ENCODE measurements at regions not wholly inside any gene's neighbourhood (a gene's known extent, or its start where the extent isn't known, plus 50 kb on each side); places are given as distances from the start of the nearest gene placed in this dataset.

DNA sequence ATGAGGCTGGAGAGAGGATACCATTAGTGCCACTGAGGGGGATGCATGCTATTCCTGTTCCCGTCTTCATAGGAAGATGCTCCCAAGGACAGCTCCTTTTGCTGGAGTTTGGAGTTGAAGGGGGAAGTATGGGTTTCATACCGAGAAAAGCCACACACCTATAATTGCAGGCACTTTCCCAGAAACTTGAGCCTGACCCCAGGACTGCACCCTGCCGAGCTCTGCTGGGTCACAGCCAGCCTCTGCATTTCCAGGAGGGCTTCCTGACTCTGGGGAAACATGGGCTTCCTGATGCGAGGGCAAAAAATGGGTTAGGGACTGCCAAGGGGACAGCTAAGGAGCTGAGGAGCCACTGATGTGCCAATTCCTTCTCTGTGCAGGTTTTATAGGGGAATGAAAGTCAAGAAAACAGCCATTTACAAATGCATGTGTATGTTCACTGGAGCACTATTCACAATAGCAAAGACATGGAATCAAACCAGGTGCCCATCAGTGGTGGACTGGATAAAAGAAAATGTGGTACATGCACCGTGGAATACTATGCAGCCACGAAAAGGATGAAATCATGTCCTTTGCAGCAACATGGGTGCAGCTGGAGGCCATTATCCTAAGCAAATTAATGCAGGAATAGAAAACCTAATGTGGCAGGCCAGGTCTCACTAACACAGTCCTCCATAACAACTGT is 104.5 kb downstream of the ACAA2 start:
- no peak for ATAC-seq
- Histone ChIP-seq H3K27me3 (ENCODE audit: insufficient read depth) (no peaks in the 10 kb centered on the region), H3K36me3 (ENCODE audit: insufficient read depth) (no peaks in the 10 kb centered on the region), H3K79me2 (replicated peaks; ENCODE audit: insufficient read depth) (no peaks in the 10 kb centered on the region), H3K27ac (ENCODE audit: low read depth) (no peak overlapping the region), H3F3A (replicated peaks; ENCODE audit: low read depth) (no peaks in the 10 kb centered on the region), H3K4me2 (no peak overlapping the region), H3K4me3 (no peak overlapping the region), H3K9me2 (ENCODE audit: insufficient read depth) (no peaks in the 10 kb centered on the region), H2AFZ (no peak overlapping the region), H4K20me1 (replicated peaks; ENCODE audit: insufficient read depth) (no peaks in the 10 kb centered on the region), H3K4me1 (ENCODE audit: insufficient read depth) (no peaks in the 10 kb centered on the region)
- Mint-ChIP-seq H3K9me3 (no peaks in the 10 kb centered on the region; the same call in 2 of the 3 replicates), H3K27me3 (ENCODE audit: insufficient read depth, low read depth, poor library complexity) (peaks cover 4% of the 10 kb centered on the region), H3K27ac (no peak overlapping the region), H3K4me1 (no peaks in the 10 kb centered on the region), H3K4me3 (no peak overlapping the region), H3K36me3 (ENCODE audit: low read depth) (no peaks in the 10 kb centered on the region)
- TF ChIP-seq JUNB (IDR thresholded peaks at IDR 0.05; ENCODE audit: unreplicated experiment) (no peak), POLR2AphosphoS5 (IDR thresholded peaks at IDR 0.05; ENCODE audit: low read depth) (no peak), ZNF114 (CRISPR knock-in tag; IDR thresholded peaks at IDR 0.05) (no peak), EZH2phosphoT487 (IDR thresholded peaks at IDR 0.05; ENCODE audit: unreplicated experiment) (no peak), EZH2 (IDR thresholded peaks at IDR 0.05; ENCODE audit: low read depth, unreplicated experiment) (no peak), CREB1 (CRISPR knock-in tag; IDR thresholded peaks at IDR 0.05; ENCODE audit: low read depth) (no peak)
- no peak for DNase-seq (ENCODE audit: low spot score)

GRCh38 chr18:49707599-49707998 is 105.7 kb downstream of the ACAA2 start:
- Histone ChIP-seq H3K4me3 (no peak overlapping the region), H3K4me1 (ENCODE audit: insufficient read depth) (no peaks in the 10 kb centered on the region), H3K27me3 (ENCODE audit: insufficient read depth) (no peaks in the 10 kb centered on the region), H3K36me3 (ENCODE audit: insufficient read depth) (no peaks in the 10 kb centered on the region), H3K9me2 (ENCODE audit: insufficient read depth) (no peaks in the 10 kb centered on the region), H4K20me1 (replicated peaks; ENCODE audit: insufficient read depth) (no peaks in the 10 kb centered on the region), H3K27ac (ENCODE audit: low read depth) (no peak overlapping the region), H3K79me2 (replicated peaks; ENCODE audit: insufficient read depth) (no peaks in the 10 kb centered on the region), H3K4me2 (no peak overlapping the region), H3F3A (replicated peaks; ENCODE audit: low read depth) (no peaks in the 10 kb centered on the region), H2AFZ (no peak overlapping the region)
- no peak for ATAC-seq
- H3K36me3 Mint-ChIP-seq (ENCODE audit: low read depth), result no peaks in the 10 kb centered on the region
- no peaks in the 10 kb centered on the region; the same call in 2 of the 3 replicates for H3K9me3 Mint-ChIP-seq
- no peaks in the 10 kb centered on the region for H3K4me1 Mint-ChIP-seq
- peaks cover 4% of the 10 kb centered on the region for H3K27me3 Mint-ChIP-seq (ENCODE audit: insufficient read depth, low read depth, poor library complexity)
- no peak overlapping the region for H3K27ac Mint-ChIP-seq
- no peak overlapping the region for H3K4me3 Mint-ChIP-seq
- DNase-seq (ENCODE audit: low spot score), result no peak
- no peak for TF ChIP-seq JUNB (IDR thresholded peaks at IDR 0.05; ENCODE audit: unreplicated experiment)
- TF ChIP-seq, protein P1, sequence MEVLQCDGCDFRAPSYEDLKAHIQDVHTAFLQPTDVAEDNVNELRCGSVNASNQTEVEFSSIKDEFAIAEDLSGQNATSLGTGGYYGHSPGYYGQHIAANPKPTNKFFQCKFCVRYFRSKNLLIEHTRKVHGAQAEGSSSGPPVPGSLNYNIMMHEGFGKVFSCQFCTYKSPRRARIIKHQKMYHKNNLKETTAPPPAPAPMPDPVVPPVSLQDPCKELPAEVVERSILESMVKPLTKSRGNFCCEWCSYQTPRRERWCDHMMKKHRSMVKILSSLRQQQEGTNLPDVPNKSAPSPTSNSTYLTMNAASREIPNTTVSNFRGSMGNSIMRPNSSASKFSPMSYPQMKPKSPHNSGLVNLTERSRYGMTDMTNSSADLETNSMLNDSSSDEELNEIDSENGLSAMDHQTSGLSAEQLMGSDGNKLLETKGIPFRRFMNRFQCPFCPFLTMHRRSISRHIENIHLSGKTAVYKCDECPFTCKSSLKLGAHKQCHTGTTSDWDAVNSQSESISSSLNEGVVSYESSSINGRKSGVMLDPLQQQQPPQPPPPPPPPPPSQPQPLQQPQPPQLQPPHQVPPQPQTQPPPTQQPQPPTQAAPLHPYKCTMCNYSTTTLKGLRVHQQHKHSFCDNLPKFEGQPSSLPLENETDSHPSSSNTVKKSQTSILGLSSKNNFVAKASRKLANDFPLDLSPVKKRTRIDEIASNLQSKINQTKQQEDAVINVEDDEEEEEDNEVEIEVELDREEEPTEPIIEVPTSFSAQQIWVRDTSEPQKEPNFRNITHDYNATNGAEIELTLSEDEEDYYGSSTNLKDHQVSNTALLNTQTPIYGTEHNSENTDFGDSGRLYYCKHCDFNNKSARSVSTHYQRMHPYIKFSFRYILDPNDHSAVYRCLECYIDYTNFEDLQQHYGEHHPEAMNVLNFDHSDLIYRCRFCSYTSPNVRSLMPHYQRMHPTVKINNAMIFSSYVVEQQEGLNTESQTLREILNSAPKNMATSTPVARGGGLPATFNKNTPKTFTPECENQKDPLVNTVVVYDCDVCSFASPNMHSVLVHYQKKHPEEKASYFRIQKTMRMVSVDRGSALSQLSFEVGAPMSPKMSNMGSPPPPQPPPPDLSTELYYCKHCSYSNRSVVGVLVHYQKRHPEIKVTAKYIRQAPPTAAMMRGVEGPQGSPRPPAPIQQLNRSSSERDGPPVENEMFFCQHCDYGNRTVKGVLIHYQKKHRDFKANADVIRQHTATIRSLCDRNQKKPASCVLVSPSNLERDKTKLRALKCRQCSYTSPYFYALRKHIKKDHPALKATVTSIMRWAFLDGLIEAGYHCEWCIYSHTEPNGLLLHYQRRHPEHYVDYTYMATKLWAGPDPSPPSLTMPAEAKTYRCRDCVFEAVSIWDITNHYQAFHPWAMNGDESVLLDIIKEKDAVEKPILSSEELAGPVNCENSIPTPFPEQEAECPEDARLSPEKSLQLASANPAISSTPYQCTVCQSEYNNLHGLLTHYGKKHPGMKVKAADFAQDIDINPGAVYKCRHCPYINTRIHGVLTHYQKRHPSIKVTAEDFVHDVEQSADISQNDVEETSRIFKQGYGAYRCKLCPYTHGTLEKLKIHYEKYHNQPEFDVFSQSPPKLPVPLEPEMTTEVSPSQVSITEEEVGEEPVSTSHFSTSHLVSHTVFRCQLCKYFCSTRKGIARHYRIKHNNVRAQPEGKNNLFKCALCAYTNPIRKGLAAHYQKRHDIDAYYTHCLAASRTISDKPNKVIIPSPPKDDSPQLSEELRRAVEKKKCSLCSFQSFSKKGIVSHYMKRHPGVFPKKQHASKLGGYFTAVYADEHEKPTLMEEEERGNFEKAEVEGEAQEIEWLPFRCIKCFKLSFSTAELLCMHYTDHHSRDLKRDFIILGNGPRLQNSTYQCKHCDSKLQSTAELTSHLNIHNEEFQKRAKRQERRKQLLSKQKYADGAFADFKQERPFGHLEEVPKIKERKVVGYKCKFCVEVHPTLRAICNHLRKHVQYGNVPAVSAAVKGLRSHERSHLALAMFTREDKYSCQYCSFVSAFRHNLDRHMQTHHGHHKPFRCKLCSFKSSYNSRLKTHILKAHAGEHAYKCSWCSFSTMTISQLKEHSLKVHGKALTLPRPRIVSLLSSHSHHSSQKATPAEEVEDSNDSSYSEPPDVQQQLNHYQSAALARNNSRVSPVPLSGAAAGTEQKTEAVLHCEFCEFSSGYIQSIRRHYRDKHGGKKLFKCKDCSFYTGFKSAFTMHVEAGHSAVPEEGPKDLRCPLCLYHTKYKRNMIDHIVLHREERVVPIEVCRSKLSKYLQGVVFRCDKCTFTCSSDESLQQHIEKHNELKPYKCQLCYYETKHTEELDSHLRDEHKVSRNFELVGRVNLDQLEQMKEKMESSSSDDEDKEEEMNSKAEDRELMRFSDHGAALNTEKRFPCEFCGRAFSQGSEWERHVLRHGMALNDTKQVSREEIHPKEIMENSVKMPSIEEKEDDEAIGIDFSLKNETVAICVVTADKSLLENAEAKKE (CRISPR knock-in tag; IDR thresholded peaks at IDR 0.05), result no peak
- no peak for TF ChIP-seq POLR2AphosphoS5 (IDR thresholded peaks at IDR 0.05; ENCODE audit: low read depth)
- TF ChIP-seq ETS1 (IDR thresholded peaks at IDR 0.05), result no peak
- TF ChIP-seq, protein P2, sequence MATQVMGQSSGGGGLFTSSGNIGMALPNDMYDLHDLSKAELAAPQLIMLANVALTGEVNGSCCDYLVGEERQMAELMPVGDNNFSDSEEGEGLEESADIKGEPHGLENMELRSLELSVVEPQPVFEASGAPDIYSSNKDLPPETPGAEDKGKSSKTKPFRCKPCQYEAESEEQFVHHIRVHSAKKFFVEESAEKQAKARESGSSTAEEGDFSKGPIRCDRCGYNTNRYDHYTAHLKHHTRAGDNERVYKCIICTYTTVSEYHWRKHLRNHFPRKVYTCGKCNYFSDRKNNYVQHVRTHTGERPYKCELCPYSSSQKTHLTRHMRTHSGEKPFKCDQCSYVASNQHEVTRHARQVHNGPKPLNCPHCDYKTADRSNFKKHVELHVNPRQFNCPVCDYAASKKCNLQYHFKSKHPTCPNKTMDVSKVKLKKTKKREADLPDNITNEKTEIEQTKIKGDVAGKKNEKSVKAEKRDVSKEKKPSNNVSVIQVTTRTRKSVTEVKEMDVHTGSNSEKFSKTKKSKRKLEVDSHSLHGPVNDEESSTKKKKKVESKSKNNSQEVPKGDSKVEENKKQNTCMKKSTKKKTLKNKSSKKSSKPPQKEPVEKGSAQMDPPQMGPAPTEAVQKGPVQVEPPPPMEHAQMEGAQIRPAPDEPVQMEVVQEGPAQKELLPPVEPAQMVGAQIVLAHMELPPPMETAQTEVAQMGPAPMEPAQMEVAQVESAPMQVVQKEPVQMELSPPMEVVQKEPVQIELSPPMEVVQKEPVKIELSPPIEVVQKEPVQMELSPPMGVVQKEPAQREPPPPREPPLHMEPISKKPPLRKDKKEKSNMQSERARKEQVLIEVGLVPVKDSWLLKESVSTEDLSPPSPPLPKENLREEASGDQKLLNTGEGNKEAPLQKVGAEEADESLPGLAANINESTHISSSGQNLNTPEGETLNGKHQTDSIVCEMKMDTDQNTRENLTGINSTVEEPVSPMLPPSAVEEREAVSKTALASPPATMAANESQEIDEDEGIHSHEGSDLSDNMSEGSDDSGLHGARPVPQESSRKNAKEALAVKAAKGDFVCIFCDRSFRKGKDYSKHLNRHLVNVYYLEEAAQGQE (IDR thresholded peaks at IDR 0.05; ENCODE audit: unreplicated experiment), result no peak

All from GM23338 (cell line).